ENCODE measurements at regions not wholly inside any gene's neighbourhood (a gene's known extent, or its start where the extent isn't known, plus 50 kb on each side); places are given as distances from the start of the nearest gene placed in this dataset.

DNA sequence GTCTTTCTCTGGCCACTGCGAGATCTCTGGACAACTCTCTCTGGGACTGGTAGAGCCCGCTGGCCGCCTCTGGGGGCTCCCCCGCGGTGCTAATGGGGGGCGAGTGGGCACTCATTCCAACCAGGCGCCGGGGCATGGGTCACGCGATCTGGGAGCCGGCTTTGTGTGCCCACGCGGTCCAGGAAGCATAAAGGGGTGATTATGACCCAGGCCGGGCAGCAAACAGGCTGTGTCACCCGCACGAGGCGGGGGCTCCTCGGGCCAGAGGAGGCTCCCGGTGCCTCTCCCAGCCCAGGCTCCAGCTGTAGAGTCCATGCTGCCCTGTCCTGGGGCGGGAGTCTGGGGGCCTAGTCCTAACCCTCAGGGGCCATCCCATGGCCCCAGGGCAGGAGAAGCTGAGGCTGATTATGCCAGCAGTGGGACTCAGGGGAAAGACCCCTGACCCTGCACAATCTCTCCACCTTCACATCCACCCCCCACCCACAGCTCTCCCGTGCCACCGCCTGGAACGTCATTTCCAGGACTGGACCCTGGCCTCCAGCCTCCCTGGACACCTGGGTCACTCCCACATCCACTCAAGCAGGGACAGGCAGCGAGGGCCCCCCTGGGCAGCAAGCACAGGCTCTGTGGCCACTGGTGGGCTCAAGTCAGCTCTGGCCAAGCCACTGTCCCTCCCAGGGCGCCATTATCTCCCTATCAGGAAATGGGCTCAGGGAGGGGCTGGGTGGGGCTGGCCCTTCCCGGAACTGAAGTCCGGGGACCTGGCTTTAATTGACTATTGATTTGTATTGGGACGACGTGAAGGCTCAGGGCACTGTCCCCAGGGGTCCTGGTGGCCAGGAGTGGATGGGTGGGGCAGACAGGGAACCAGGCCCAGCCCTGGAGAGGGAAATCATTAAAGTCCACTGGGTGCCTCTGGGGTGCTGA is 50.0 kb downstream of the PTPRS start:
- TF ChIP-seq, protein P1, sequence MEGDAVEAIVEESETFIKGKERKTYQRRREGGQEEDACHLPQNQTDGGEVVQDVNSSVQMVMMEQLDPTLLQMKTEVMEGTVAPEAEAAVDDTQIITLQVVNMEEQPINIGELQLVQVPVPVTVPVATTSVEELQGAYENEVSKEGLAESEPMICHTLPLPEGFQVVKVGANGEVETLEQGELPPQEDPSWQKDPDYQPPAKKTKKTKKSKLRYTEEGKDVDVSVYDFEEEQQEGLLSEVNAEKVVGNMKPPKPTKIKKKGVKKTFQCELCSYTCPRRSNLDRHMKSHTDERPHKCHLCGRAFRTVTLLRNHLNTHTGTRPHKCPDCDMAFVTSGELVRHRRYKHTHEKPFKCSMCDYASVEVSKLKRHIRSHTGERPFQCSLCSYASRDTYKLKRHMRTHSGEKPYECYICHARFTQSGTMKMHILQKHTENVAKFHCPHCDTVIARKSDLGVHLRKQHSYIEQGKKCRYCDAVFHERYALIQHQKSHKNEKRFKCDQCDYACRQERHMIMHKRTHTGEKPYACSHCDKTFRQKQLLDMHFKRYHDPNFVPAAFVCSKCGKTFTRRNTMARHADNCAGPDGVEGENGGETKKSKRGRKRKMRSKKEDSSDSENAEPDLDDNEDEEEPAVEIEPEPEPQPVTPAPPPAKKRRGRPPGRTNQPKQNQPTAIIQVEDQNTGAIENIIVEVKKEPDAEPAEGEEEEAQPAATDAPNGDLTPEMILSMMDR (IDR thresholded peaks at IDR 0.05): no peak
- no peak for DNase-seq (ENCODE audit: low spot score)
- ATAC-seq (ENCODE audit: low FRiP score): no peak

- TF ChIP-seq, protein P1 (IDR thresholded peaks at IDR 0.05): no peak
- DNase-seq (ENCODE audit: low spot score) (no peak), ATAC-seq (ENCODE audit: low FRiP score) (no peak)
Measured at GRCh38 chr19:5289060-5289990, 51.3 kb downstream of the PTPRS start.

- no peak for ATAC-seq (ENCODE audit: low FRiP score)
- TF ChIP-seq, protein P1 (IDR thresholded peaks at IDR 0.05): no peak
- DNase-seq (ENCODE audit: low spot score): no peak
Measured at GRCh38 chr19:5288347-5288739, 52.3 kb downstream of the PTPRS start.

GRCh38 chr19:5287066-5287465 is 53.5 kb downstream of the PTPRS start:
- no peak for ATAC-seq (ENCODE audit: low FRiP score)
- DNase-seq (ENCODE audit: low spot score): no peak
- TF ChIP-seq, protein P1 (IDR thresholded peaks at IDR 0.05): no peak

DNA sequence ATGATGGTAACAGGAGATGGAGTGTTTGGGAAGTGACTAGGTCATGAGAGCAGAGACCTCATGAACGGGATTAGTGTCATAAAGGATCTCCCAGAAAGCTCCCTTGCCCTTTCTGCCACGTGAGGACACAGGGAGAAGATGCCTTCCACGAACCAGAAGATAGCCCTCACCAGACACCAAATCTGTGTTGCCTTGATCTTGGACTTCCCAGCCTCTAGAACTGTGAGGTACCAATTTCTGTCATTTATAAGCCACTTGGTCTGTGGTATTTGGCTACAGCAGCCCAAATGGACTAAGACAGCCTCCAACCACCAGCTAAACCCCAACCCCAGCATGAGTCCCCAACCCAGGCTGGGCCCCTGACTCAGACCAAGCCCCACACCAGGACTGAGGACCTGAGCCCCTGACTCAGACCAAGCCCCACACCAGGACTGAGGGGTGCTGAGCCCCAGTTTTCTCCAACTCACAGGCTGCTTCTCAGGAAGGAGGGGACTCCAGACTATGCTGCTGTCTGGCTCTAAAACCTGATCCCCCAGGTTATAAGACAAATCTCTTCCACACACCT is 54.1 kb downstream of the PTPRS start:
- DNase-seq (ENCODE audit: low spot score) (no peak), ATAC-seq (ENCODE audit: low FRiP score) (no peak)
- TF ChIP-seq, protein P1 (IDR thresholded peaks at IDR 0.05): no peak

DNA sequence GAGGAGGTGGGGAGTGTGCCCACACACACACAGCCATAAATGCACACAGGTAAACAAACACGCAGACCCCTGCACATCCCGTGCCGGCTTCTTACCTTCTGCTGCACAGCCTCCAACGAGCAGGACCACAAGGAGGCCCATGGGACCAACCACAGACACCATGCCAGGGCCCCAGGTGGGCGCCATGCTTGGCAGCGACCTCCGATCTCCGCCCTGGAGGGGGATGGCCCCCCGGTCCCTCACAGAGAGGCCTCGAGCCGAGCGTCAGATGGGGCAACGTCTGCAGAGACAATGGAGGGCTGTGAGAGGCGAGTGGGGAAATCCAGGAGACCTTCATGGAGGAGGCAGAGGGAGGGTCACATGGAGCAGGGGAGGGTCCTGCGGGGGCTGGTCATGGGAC is 54.7 kb downstream of the PTPRS start:
- no peak for ATAC-seq (ENCODE audit: low FRiP score)
- DNase-seq (ENCODE audit: low spot score): no peak
- TF ChIP-seq, protein P1 (IDR thresholded peaks at IDR 0.05): no peak
